A673 (cell line): ENCODE measurements at regions not wholly inside any gene's neighbourhood (a gene's known extent, or its start where the extent isn't known, plus 50 kb on each side); places are given as distances from the start of the nearest gene placed in this dataset.

Source experiments
- EZH2 ChIP-seq: fragments of 200-600 bp; sonication (generic); IDR thresholded peaks from 2 replicates; pipeline ENCODE4 v1.6.1; 2017; ENCODE audit warnings: borderline replicate concordance, low read depth, mild to moderate bottlenecking, mixed read lengths, antibody characterized with exemption, low read length; ENCODE audit not compliant: poor library complexity, severe bottlenecking
- TF ChIP-seq, protein P1 (sequence below): fragments of 300-800, 200-600 bp; sonication (generic); conservative IDR thresholded peaks from 2 replicates; pipeline ENCODE4 v1.5.1; 2017; ENCODE audit warnings: low read depth, mild to moderate bottlenecking, antibody characterized with exemption, low read length, moderate library complexity, mixed read lengths

DNA sequence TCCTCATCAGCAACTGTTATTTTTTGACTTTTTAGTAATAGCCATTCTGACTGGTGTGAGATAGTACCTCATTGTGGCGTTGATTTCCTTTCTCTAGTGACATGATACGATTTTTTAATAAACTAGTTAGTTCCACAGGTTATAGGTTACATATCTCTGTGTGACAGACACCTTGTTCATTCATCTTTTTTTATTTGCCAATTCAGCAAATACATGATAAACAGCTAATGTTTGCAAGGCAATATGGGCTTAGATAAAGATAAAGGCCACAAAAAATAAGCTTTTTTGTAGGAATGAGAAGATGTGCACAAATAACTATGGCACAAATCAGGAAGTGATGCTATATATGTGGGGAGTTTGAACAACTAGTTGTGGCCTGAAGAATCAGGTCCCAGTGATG is 366.8 kb downstream of the HLX start:
- TF ChIP-seq EZH2: no peak
- TF ChIP-seq, protein P1, sequence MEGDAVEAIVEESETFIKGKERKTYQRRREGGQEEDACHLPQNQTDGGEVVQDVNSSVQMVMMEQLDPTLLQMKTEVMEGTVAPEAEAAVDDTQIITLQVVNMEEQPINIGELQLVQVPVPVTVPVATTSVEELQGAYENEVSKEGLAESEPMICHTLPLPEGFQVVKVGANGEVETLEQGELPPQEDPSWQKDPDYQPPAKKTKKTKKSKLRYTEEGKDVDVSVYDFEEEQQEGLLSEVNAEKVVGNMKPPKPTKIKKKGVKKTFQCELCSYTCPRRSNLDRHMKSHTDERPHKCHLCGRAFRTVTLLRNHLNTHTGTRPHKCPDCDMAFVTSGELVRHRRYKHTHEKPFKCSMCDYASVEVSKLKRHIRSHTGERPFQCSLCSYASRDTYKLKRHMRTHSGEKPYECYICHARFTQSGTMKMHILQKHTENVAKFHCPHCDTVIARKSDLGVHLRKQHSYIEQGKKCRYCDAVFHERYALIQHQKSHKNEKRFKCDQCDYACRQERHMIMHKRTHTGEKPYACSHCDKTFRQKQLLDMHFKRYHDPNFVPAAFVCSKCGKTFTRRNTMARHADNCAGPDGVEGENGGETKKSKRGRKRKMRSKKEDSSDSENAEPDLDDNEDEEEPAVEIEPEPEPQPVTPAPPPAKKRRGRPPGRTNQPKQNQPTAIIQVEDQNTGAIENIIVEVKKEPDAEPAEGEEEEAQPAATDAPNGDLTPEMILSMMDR: no peak
